ENCODE measurements at regions not wholly inside any gene's neighbourhood (a gene's known extent, or its start where the extent isn't known, plus 50 kb on each side); places are given as distances from the start of the nearest gene placed in this dataset.

GRCh38 chr3:157671656-157672055, 168.4 kb upstream of the VEPH1 start:
- DNase-seq (ENCODE audit: low read depth), result no peak
- H3K4me3 ChIP-seq (ENCODE audit: low read depth, low read length), result no peak overlapping the region

DNA sequence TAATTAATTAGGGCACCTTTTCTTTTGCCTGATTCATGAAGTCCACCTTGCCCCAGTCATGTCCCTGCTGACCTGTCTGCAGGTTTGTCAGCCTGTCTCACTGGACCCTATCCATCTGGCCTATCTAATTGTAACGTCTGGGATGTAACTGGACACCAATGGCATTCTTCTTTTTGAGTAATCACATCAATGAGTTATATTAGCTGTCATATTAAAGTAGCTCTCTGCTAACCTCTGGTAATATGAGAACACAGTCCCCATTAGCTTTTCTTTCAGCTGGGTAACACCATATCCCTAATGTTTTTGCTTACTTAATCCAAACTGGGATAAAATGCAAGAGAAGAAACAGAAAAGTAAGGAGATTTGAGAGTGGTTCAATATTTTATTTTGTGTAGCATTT, 166.2 kb upstream of the VEPH1 start:
- Histone ChIP-seq H3K4me3 (ENCODE audit: low read depth, low read length) (no peak overlapping the region), H3K36me3 (ENCODE audit: control insufficient read depth, insufficient read depth, low read length) (no peaks in the 10 kb centered on the region), H3K27me3 (ENCODE audit: control insufficient read depth, insufficient read depth, low read length) (no peaks in the 10 kb centered on the region)
- TF ChIP-seq CTCF (IDR thresholded peaks at IDR 0.05; ENCODE audit: insufficient read depth, low read length, poor library complexity, severe bottlenecking), result no peak
- no peak for DNase-seq (ENCODE audit: low read depth)

More at GRCh38 chr3:157671656-157672055, 168.4 kb upstream of the VEPH1 start:
- no peak for TF ChIP-seq CTCF (IDR thresholded peaks at IDR 0.05; ENCODE audit: insufficient read depth, low read length, poor library complexity, severe bottlenecking)
- H3K36me3 ChIP-seq (ENCODE audit: control insufficient read depth, insufficient read depth, low read length), result no peaks in the 10 kb centered on the region
- H3K27me3 ChIP-seq (ENCODE audit: control insufficient read depth, insufficient read depth, low read length), result no peaks in the 10 kb centered on the region

- H3K4me3 ChIP-seq (ENCODE audit: low read depth, low read length), result no peak overlapping the region
Observed at GRCh38 chr3:157667493-157667892, 164.3 kb upstream of the VEPH1 start.

GRCh38 chr3:157662171-157662570, 159.0 kb upstream of the VEPH1 start:
- H3K4me3 ChIP-seq (ENCODE audit: low read depth, low read length), result no peak overlapping the region
- H3K27me3 ChIP-seq (ENCODE audit: control insufficient read depth, insufficient read depth, low read length), result no peaks in the 10 kb centered on the region
- no peak for TF ChIP-seq CTCF (IDR thresholded peaks at IDR 0.05; ENCODE audit: insufficient read depth, low read length, poor library complexity, severe bottlenecking)
- DNase-seq (ENCODE audit: low read depth), result no peak
- H3K36me3 ChIP-seq (ENCODE audit: control insufficient read depth, insufficient read depth, low read length), result no peaks in the 10 kb centered on the region

More at GRCh38 chr3:157667493-157667892, 164.3 kb upstream of the VEPH1 start:
- no peak for TF ChIP-seq CTCF (IDR thresholded peaks at IDR 0.05; ENCODE audit: insufficient read depth, low read length, poor library complexity, severe bottlenecking)
- DNase-seq (ENCODE audit: low read depth), result no peak
- Histone ChIP-seq H3K27me3 (ENCODE audit: control insufficient read depth, insufficient read depth, low read length) (no peaks in the 10 kb centered on the region), H3K36me3 (ENCODE audit: control insufficient read depth, insufficient read depth, low read length) (no peaks in the 10 kb centered on the region)

- Histone ChIP-seq H3K27me3 (ENCODE audit: control insufficient read depth, insufficient read depth, low read length) (no peaks in the 10 kb centered on the region), H3K4me3 (ENCODE audit: low read depth, low read length) (no peak overlapping the region), H3K36me3 (ENCODE audit: control insufficient read depth, insufficient read depth, low read length) (no peaks in the 10 kb centered on the region)
- DNase-seq (ENCODE audit: low read depth), result no peak
- no peak for TF ChIP-seq CTCF (IDR thresholded peaks at IDR 0.05; ENCODE audit: insufficient read depth, low read length, poor library complexity, severe bottlenecking)
Observed at GRCh38 chr3:157660847-157661246, 157.6 kb upstream of the VEPH1 start.

GRCh38 chr3:157652366-157652765, 149.2 kb upstream of the VEPH1 start:
- Histone ChIP-seq H3K4me3 (ENCODE audit: low read depth, low read length) (no peak overlapping the region), H3K36me3 (ENCODE audit: control insufficient read depth, insufficient read depth, low read length) (no peaks in the 10 kb centered on the region), H3K27me3 (ENCODE audit: control insufficient read depth, insufficient read depth, low read length) (no peaks in the 10 kb centered on the region)
- DNase-seq (ENCODE audit: low read depth), result no peak
- TF ChIP-seq CTCF (IDR thresholded peaks at IDR 0.05; ENCODE audit: insufficient read depth, low read length, poor library complexity, severe bottlenecking), result no peak
